H1 (cell line): ENCODE measurements at regions not wholly inside any gene's neighbourhood (a gene's known extent, or its start where the extent isn't known, plus 50 kb on each side); places are given as distances from the start of the nearest gene placed in this dataset.

Experiments
- CTCF ChIA-PET: fragments of 300-600 bp; sonication (Branson Sonifier 250); formaldehyde crosslinking; loops from one replicate; lab custom pipeline; 2021; ENCODE audit not compliant: partially characterized antibody; lab: Charles Lee
- POLR2A ChIA-PET: fragments of 300-600 bp; sonication (Branson Sonifier 250); formaldehyde crosslinking; loops from one replicate; lab custom pipeline; 2021; ENCODE audit warnings: inconsistent platforms; ENCODE audit not compliant: partially characterized antibody; lab: Charles Lee
- DNase-seq, 2 experiments: peaks; one replicate each; pipeline versions ENCODE4 v3.0.0 to v3.0.0-alpha.2; 2010 to 2022; ENCODE audit warnings: low spot score in 2 of 2, low read depth in 1 of 2, mixed read lengths in 1 of 2
- FAIRE-seq: peaks from 2 replicates; lab custom pipeline; 2011; peaks lifted over from hg19 to GRCh38; lab: Jason Lieb, UNC
- H2AFZ ChIP-seq: 2 replicates; pipeline ENCODE4 v1.8.1; 2012; ENCODE audit warnings: low read length, inconsistent platforms
- H2AK5ac ChIP-seq: 2 replicates; pipeline ENCODE4 v1.6.1; 2013; ENCODE audit warnings: low read depth, low read length
- H2BK120ac ChIP-seq: replicated peaks from 2 replicates; pipeline ENCODE3; 2013; ENCODE audit warnings: low read depth, low read length, inconsistent platforms
- H2BK12ac ChIP-seq: 2 replicates; pipeline ENCODE4 v1.6.1; 2013; ENCODE audit warnings: low read depth, low read length
- H2BK15ac ChIP-seq: 2 replicates; pipeline ENCODE4 v1.6.1; 2013; ENCODE audit warnings: low read length
- H2BK20ac ChIP-seq: 2 replicates; pipeline ENCODE4 v1.6.1; 2013; ENCODE audit warnings: low read length
- H2BK5ac ChIP-seq: 2 replicates; pipeline ENCODE4 v1.6.1; 2013; ENCODE audit warnings: low read depth, low read length
- H3K14ac ChIP-seq: 2 replicates; pipeline ENCODE4 v1.6.1; 2013; ENCODE audit warnings: inconsistent platforms; ENCODE audit not compliant: insufficient read length
- H3K18ac ChIP-seq: 2 replicates; pipeline ENCODE4 v1.6.1; 2013; ENCODE audit warnings: low read length; ENCODE audit errors: extremely low read depth
- H3K23ac ChIP-seq: 2 replicates; pipeline ENCODE4 v1.6.1; 2013; ENCODE audit warnings: inconsistent platforms; ENCODE audit not compliant: insufficient read length
- H3K23me2 ChIP-seq: 2 replicates; pipeline ENCODE4 v1.6.1; 2013; ENCODE audit warnings: low read depth, low read length
- H3K27ac ChIP-seq: 2 replicates; pipeline ENCODE4 v1.6.1; 2011; ENCODE audit warnings: low read depth, low read length, inconsistent platforms
- H3K27me3 ChIP-seq, 4 experiments: replicated peaks in 1 of 4; 1 replicate in 1 of 4; 2 replicates in 3 of 4; pipeline versions ENCODE4 v1.6.1 to v1.8.1; 2011 to 2013; ENCODE audit warnings: low read length in 3 of 4, mild to moderate bottlenecking in 3 of 4, inconsistent platforms in 2 of 4, mixed read lengths in 2 of 4, moderate library complexity in 1 of 4; ENCODE audit not compliant: control insufficient read depth in 3 of 4, insufficient read depth in 3 of 4; ENCODE audit errors: extremely low read depth in 1 of 4
- H3K36me3 ChIP-seq, 4 experiments: 2 replicates each; pipeline versions ENCODE4 v1.6.1 to v1.8.1; 2011 to 2013; ENCODE audit warnings: mild to moderate bottlenecking in 4 of 4, low read length in 3 of 4, moderate library complexity in 2 of 4, control low read depth in 1 of 4, inconsistent platforms in 1 of 4; ENCODE audit not compliant: insufficient read depth in 4 of 4, control insufficient read depth in 2 of 4
- H3K4ac ChIP-seq: replicated peaks from 2 replicates; pipeline ENCODE3; 2013; ENCODE audit warnings: low read length, low read depth, mixed read lengths, inconsistent platforms; ENCODE audit not compliant: insufficient read length
- H3K4me1 ChIP-seq, 4 experiments: replicated peaks in 1 of 4; 1 replicate in 1 of 4; 2 replicates in 3 of 4; pipeline versions ENCODE4 v1.6.1 to v1.8.1; 2011 to 2013; ENCODE audit warnings: low read length in 3 of 4, inconsistent platforms in 2 of 4, mixed read lengths in 1 of 4; ENCODE audit not compliant: insufficient read depth in 4 of 4, control insufficient read depth in 3 of 4
- H3K4me2 ChIP-seq, 2 experiments: 2 replicates each; pipeline versions ENCODE4 v1.6.1 to v1.8.1; 2011 to 2013; ENCODE audit warnings: low read depth in 2 of 2, low read length in 2 of 2, control low read depth in 1 of 2, inconsistent platforms in 1 of 2, mild to moderate bottlenecking in 1 of 2; ENCODE audit not compliant: insufficient read depth in 1 of 2
- H3K4me3 ChIP-seq, 4 experiments: fragments of 200-600, 300-600 bp in 1 of 4; sonication (generic), shearing (Covaris generic), sonication (Bioruptor Twin) in 1 of 4; 2 replicates each; pipeline versions ENCODE4 v1.5.1 to v1.8.1; 2011 to 2016; ENCODE audit warnings: low read length in 4 of 4, low read depth in 3 of 4, control low read depth in 2 of 4, inconsistent platforms in 2 of 4, mild to moderate bottlenecking in 2 of 4, mixed read lengths in 1 of 4, moderate library complexity in 1 of 4; ENCODE audit not compliant: insufficient read depth in 2 of 4; ENCODE audit errors: extremely low read depth in 1 of 4
- H3K56ac ChIP-seq: replicated peaks from 2 replicates; pipeline ENCODE3; 2013; ENCODE audit warnings: low read depth, mild to moderate bottlenecking, mixed read lengths, low read length, inconsistent platforms; ENCODE audit not compliant: insufficient read length
- H3K79me1 ChIP-seq: 2 replicates; pipeline ENCODE4 v1.6.1; 2013; ENCODE audit warnings: low read depth, low read length, control low read depth
- H3K79me2 ChIP-seq, 2 experiments: 2 replicates each; pipeline versions ENCODE4 v1.6.1 to v1.8.1; 2012 to 2013; ENCODE audit warnings: low read length in 2 of 2, mild to moderate bottlenecking in 2 of 2, inconsistent platforms in 1 of 2; ENCODE audit not compliant: insufficient read depth in 2 of 2, control insufficient read depth in 1 of 2
- H3K9ac ChIP-seq, 4 experiments: replicated peaks in 1 of 4; 1 replicate in 1 of 4; 2 replicates in 3 of 4; pipeline versions ENCODE4 v1.6.1 to v1.8.1; 2011 to 2013; ENCODE audit warnings: low read depth in 3 of 4, low read length in 3 of 4, control low read depth in 2 of 4, mild to moderate bottlenecking in 2 of 4, moderate library complexity in 2 of 4, inconsistent platforms in 1 of 4; ENCODE audit errors: extremely low read depth in 1 of 4
- H3K9me3 ChIP-seq, 2 experiments: 2 replicates each; pipeline versions ENCODE4 v1.6.1 to v1.8.1; 2012 to 2013; ENCODE audit warnings: mild to moderate bottlenecking in 2 of 2, moderate library complexity in 2 of 2, control low read depth in 1 of 2, inconsistent platforms in 1 of 2, low read depth in 1 of 2, low read length in 1 of 2, mixed read lengths in 1 of 2; ENCODE audit not compliant: insufficient read depth in 2 of 2
- H4K20me1 ChIP-seq, 2 experiments: replicated peaks in 1 of 2; 2 replicates each; pipeline versions ENCODE3 to v1.8.1; 2011 to 2013; ENCODE audit warnings: inconsistent platforms in 2 of 2, low read length in 2 of 2, mild to moderate bottlenecking in 1 of 2; ENCODE audit not compliant: insufficient read depth in 2 of 2, control insufficient read depth in 1 of 2
- H4K5ac ChIP-seq: 2 replicates; pipeline ENCODE4 v1.6.1; 2013; ENCODE audit warnings: low read length, low read depth, mixed read lengths, inconsistent platforms; ENCODE audit not compliant: insufficient read length
- H4K8ac ChIP-seq: 2 replicates; pipeline ENCODE4 v1.8.0; 2013; ENCODE audit warnings: mild to moderate bottlenecking, moderate library complexity, low read length, inconsistent platforms; ENCODE audit not compliant: insufficient read depth; ENCODE audit errors: extremely low read depth
- H4K91ac ChIP-seq: replicated peaks from 2 replicates; pipeline ENCODE3; 2013; ENCODE audit warnings: low read length, mixed read lengths, inconsistent platforms; ENCODE audit not compliant: insufficient read length
- ATF2 ChIP-seq: IDR thresholded peaks from 2 replicates; pipeline ENCODE4 v1.6.1; 2012; ENCODE audit warnings: low read length, inconsistent platforms
- ATF3 ChIP-seq: IDR thresholded peaks from 2 replicates; pipeline ENCODE4 v1.6.1; 2011; ENCODE audit warnings: low read depth, mild to moderate bottlenecking, low read length; ENCODE audit not compliant: insufficient read depth
- BACH1 ChIP-seq: IDR thresholded peaks from 2 replicates; pipeline ENCODE4 v1.6.1; 2012; ENCODE audit warnings: low read length, improper control_type of control experiment
- CBX8 ChIP-seq: fragments of 300-800, 300-1000 bp; sonication (generic); IDR thresholded peaks from 2 replicates; pipeline ENCODE4 v1.7.1; 2016; ENCODE audit warnings: low read depth, low read length, borderline replicate concordance
- E2F6 ChIP-seq: IDR thresholded peaks from 2 replicates; pipeline ENCODE4 v1.6.1; 2012; ENCODE audit warnings: inconsistent platforms
- EP300 ChIP-seq, 2 experiments: IDR thresholded peaks; 1 replicate in 1 of 2; 2 replicates in 1 of 2; pipeline ENCODE4 v1.6.1; 2011 to 2012; ENCODE audit warnings: low read depth in 2 of 2, low read length in 2 of 2, mild to moderate bottlenecking in 2 of 2, borderline replicate concordance in 1 of 2, inconsistent platforms in 1 of 2, moderate library complexity in 1 of 2
- EZH2 ChIP-seq: fragments of 200-600 bp; sonication (generic); IDR thresholded peaks from 2 replicates; pipeline ENCODE4 v1.7.1; 2012; ENCODE audit warnings: low read depth, mild to moderate bottlenecking, moderate library complexity, low read length, inconsistent platforms; ENCODE audit not compliant: severe bottlenecking
- TAF7 ChIP-seq: optimal IDR thresholded peaks from 2 replicates; pipeline ENCODE3; 2011; ENCODE audit warnings: low read depth, mild to moderate bottlenecking, inconsistent platforms, low read length, moderate library complexity, borderline replicate concordance
- WGBS, 2 experiments: shearing (Covaris generic) in 1 of 2; methylation state at CpG; one replicate each; pipeline versions ENCODE4 v1.1.6 to v1.1.7; 2013 to 2015; ENCODE audit warnings: low lambda C conversion rate in 2 of 2, mixed read lengths in 2 of 2, inconsistent platforms in 1 of 2, low coverage in 1 of 2, missing lambda C conversion rate in 1 of 2; ENCODE audit not compliant: insufficient replicate concordance in 2 of 2, insufficient coverage in 1 of 2, insufficient read length in 1 of 2; ENCODE audit errors: extremely low coverage in 1 of 2, missing lambda C conversion rate in 1 of 2; 5-methylcytosine and 5-hydroxymethylcytosine counted together

GRCh38 chr2:147663153-147663961 lies 181.5 kb upstream of the ACVR2A start:
- Histone ChIP-seq H4K91ac (no peak overlapping the region), H2BK12ac (no peak overlapping the region), H3K14ac (no peak overlapping the region), H4K20me1 (no peaks in the 10 kb centered on the region), H3K9me3 (no peaks in the 10 kb centered on the region), H3K56ac (no peak overlapping the region), H3K9ac (no peak overlapping the region), H3K79me2 (no peaks in the 10 kb centered on the region), H3K27me3 (no peaks in the 10 kb centered on the region), H3K23me2 (no peaks in the 10 kb centered on the region), H2BK120ac (no peak overlapping the region), H3K4me1 (no peaks in the 10 kb centered on the region), H2BK5ac (no peak overlapping the region), H2AFZ (no peak overlapping the region), H4K5ac (no peak overlapping the region), H3K4ac (no peak overlapping the region), H3K27ac (no peak overlapping the region), H2BK20ac (no peak overlapping the region), H3K23ac (no peak overlapping the region), H4K8ac (no peak overlapping the region), H3K18ac (no peak overlapping the region), H2AK5ac (no peak overlapping the region)
- CTCF ChIA-PET = interaction anchor here (0.9 to 1.3 kb wide), 2 partner anchors 13 to 25 kb away, joined by 3 read pairs; no protein-coding TSS in a partner anchor
- no peak for FAIRE-seq
- 83% methylated on average over 5 of the region's 5 CpGs; no CpG with 5 or more reads in 1 of the 2 experiments for WGBS, 2 experiments
- POLR2A ChIA-PET = no interaction called here
- DNase-seq = no peak
- TF ChIP-seq EP300 (IDR thresholded peaks at IDR 0.05; ENCODE audit: borderline replicate concordance in 1 of 2, low read depth in 2 of 2, low read length in 2 of 2) (no peak), CBX8 (no peak), BACH1 (no peak), ATF3 (no peak), EZH2 (no peak), ATF2 (no peak), TAF7 (no peak), E2F6 (no peak)
- TF ChIP-seq, all 59 proteins: peak for 0
- Histone ChIP-seq H3K79me1 (no peaks in the 10 kb centered on the region), H3K4me3 (no peak overlapping the region), H2BK15ac (no peak overlapping the region), H3K36me3 (no peaks in the 10 kb centered on the region), H3K4me2 (no peak overlapping the region)
